AG04449 (cell line): ENCODE measurements at regions not wholly inside any gene's neighbourhood (a gene's known extent, or its start where the extent isn't known, plus 50 kb on each side); places are given as distances from the start of the nearest gene placed in this dataset.
"Not testable (repeated sequence)": the region's sequence is repeated elsewhere in the genome, so short reads cannot be mapped to it uniquely, and the experiment has no call there.

Source experiments
- CTCF ChIA-PET: fragments of 350-600 bp; formaldehyde crosslinking; extraction: SDS; loops from one replicate; lab custom pipeline; 2021; ENCODE audit warnings: antibody characterized with exemption; lab: Yijun Ruan, JAX
- POLR2A ChIA-PET: fragments of 400-600, 350-600 bp; formaldehyde crosslinking; extraction: SDS; loops from one replicate; lab custom pipeline; 2020; ENCODE audit warnings: antibody characterized with exemption, inconsistent platforms; lab: Yijun Ruan, JAX
- DNase-seq: peaks from one replicate; pipeline ENCODE4 v3.0.0-alpha.2; 2010; ENCODE audit warnings: low read depth, low spot score
- H3K4me3 ChIP-seq: 2 replicates; pipeline ENCODE4 v1.5.1; 2011; ENCODE audit warnings: low read depth, mild to moderate bottlenecking, control low read depth, low read length
- TF ChIP-seq, protein P1 (sequence below): IDR thresholded peaks from one replicate; pipeline ENCODE4 v1.5.1; 2011; ENCODE audit warnings: mild to moderate bottlenecking, moderate library complexity, low read length, control low read depth, inconsistent platforms; ENCODE audit not compliant: insufficient read depth; ENCODE audit errors: missing control alignments

DNA sequence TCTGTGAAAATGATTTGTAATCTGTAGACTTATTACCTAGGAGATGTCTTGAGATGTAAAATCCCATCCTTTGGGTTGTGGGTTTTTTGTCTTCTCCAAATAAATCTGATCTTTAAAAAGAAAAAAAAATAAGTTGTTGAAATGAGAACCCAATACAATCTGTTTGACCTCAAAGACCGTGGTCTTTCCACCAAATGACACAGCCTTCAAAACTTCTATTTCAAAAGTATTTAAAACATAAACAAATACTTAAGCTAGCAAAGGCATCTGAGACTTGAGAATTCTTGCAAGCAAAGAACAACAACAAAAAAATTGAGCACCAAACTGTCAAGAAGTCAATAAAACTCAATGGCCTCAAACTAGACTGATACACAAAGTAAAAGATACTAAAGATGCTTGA is 67.9 kb upstream of the HECW1 start:
- TF ChIP-seq, protein P1, sequence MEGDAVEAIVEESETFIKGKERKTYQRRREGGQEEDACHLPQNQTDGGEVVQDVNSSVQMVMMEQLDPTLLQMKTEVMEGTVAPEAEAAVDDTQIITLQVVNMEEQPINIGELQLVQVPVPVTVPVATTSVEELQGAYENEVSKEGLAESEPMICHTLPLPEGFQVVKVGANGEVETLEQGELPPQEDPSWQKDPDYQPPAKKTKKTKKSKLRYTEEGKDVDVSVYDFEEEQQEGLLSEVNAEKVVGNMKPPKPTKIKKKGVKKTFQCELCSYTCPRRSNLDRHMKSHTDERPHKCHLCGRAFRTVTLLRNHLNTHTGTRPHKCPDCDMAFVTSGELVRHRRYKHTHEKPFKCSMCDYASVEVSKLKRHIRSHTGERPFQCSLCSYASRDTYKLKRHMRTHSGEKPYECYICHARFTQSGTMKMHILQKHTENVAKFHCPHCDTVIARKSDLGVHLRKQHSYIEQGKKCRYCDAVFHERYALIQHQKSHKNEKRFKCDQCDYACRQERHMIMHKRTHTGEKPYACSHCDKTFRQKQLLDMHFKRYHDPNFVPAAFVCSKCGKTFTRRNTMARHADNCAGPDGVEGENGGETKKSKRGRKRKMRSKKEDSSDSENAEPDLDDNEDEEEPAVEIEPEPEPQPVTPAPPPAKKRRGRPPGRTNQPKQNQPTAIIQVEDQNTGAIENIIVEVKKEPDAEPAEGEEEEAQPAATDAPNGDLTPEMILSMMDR, result no peak
- no peak for DNase-seq
- no peak overlapping the region for H3K4me3 ChIP-seq
- POLR2A ChIA-PET, result no interaction called here
- CTCF ChIA-PET, result no interaction called here

DNA sequence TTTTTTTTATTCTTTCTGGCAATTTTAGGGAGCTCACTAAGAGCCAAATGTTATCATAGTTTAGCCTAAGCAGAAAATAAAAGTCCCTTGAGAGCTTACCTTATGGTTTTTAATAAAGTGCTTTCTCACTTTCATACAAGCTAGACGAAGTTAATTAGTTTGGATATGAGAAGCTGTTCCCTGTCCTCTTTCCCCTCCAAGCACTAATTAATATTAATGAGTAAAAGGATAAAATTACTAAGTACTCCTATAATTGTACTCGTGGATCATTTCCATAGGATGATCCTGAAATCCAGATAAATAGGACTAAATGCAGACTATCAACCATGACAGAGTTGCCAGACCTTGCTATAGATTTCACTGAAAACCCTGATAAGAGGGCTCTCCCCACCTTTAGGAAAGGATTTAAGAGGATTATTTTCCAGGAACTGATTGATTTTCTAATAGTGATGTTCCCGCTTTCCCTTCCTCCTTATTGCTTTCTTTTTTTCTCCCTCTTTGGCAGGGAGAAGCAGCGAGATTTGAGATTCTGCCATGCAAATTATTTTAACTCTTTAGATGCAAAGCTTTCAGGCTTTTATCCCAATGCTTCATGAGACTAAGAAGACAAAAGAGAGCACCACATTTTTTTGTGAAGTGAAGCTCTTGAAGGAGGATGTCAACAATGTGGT is 58.3 kb upstream of the HECW1 start:
- POLR2A ChIA-PET, result interaction anchor here (0.6 kb wide), 1 partner anchor 81 kb away, joined by 4 read pairs; no protein-coding TSS in a partner anchor
- CTCF ChIA-PET, result interaction anchor here (1.9 kb wide), 1 partner anchor 17 kb away, joined by 11 read pairs; no protein-coding TSS in a partner anchor
- DNase-seq, result no peak
- TF ChIP-seq, protein P1, result no peak
- H3K4me3 ChIP-seq, result no peak overlapping the region

DNA sequence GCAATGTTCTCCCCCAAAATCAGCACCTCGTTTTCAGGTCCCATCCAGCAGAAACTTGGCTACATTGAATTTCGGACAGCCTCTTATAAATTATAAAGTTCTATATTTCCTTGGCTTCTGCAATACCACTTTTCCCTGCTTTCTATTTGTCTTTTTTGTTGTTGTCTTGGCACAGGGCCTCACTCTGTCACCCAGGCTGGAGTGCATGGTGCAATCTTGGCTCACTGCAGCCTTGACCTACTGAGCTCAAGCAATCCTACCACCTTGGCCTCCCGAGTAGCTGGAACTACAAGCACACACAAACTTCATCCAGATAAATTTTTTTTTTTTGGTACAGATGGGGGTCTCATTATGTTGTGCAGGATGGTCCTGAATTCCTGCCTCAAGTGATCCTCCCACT is 55.3 kb upstream of the HECW1 start:
- DNase-seq, result no peak
- ChIA-PET CTCF (interaction anchor here (1.7 kb wide), 1 partner anchor 116 kb away, joined by 4 read pairs; no protein-coding TSS in a partner anchor), POLR2A (no interaction called here)
- TF ChIP-seq, protein P1, result no peak
- H3K4me3 ChIP-seq, result no peak overlapping the region

DNA sequence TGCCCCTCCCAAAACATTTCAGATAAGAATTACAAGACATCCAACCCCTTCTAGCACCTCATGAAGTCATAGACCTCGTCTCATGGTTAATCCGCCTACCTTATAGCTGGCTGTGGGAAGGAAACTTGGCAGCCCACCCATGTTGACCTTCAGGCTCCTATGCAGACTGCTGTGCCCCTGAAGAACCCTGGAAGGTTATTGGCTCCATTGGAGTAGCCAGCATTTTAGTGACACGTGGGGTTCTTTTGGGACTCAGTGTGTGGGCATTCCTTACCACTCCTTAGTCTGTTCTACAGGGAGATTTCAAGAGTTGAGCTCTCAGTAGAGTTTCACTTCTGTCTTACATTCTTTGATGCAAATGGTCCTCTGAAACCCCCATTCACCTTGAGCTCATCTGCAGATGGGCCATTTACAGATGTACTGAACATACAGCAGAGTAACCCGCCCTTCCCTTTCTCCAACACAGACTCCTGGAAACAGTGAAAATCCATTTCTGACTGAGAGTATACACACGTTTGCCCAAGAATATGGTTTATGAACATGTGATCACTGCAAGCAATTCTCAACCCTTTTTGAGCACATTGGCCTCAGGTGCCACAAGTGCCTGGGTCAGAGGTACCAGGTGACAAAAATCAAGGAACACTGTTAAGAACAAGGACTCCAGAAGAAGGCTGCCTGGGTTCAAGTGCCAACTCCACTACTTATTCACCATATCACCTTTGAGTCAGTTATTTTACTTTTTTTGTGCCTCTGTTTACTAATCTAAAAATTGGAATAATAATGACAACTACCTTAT is 54.0 kb upstream of the HECW1 start:
- ChIA-PET POLR2A (no interaction called here), CTCF (interaction anchor here (0.9 to 1.0 kb wide), 2 partner anchors 11 to 13 kb away, joined by 3 to 5 read pairs; no protein-coding TSS in a partner anchor)
- H3K4me3 ChIP-seq, result no peak overlapping the region
- TF ChIP-seq, protein P1, result no peak
- no peak for DNase-seq

DNA sequence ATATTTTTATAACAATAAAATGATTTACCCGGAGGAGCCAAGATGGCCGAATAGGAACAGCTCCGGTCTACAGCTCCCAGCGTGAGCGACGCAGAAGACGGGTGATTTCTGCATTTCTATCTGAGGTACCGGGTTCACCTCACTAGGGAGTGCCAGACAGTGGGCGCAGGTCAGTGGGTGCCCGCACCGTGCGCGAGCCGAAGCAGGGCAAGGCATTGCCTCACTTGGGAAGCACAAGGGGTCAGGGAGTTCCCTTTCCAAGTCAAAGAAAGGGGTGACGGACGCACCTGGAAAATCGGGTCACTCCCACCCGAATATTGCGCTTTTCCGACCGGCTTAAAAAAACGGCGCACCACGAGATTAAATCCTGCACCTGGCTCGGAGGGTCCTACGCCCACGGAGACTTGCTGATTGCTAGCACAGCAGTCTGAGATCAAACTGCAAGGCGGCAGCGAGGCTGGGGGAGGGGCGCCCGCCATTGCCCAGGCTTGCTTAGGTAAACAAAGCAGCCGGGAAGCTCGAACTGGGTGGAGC is 53.3 kb upstream of the HECW1 start:
- DNase-seq, POLR2A ChIA-PET, H3K4me3 ChIP-seq: not testable (repeated sequence)
- CTCF ChIA-PET, result interaction anchor here (0.9 kb wide), 1 partner anchor 12 kb away, joined by 5 read pairs; no protein-coding TSS in a partner anchor
